ENCODE measurements at regions not wholly inside any gene's neighbourhood (a gene's known extent, or its start where the extent isn't known, plus 50 kb on each side); places are given as distances from the start of the nearest gene placed in this dataset.
A peak's percentile ranks its signal among the peaks of the same experiment; 100 is the strongest.

DNA sequence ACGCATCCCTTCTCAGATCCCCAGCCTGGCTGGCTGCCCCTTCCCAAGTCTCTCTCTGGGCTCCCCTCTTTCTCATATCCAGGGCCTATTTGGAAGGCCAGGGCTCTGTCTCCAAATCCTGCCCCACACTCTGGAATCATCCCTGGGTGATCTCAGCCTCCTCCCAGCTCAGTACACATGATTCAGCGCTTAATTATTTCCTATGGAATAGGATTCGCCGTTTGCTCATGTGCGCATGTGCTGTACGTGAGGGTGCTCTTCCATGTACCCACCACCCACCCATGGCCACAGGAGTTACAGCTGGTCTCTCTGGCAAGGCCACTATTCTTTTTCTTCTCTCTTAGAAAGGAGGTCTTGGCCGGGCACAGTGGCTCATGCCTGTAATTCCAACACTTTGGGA, 81.7 kb upstream of the FOXP4 start:
- Histone ChIP-seq H3K79me1 (ENCODE audit: low read depth in 1 of 2, low read length in 2 of 2) (no peaks in the 10 kb centered on the region), H2AK5ac (ENCODE audit: low read depth, low read length) (no peak overlapping the region), H3K56ac (ENCODE audit: extremely low read depth, insufficient read depth, low read length) (no peak overlapping the region), H2BK15ac (ENCODE audit: low read depth, low read length) (no peak overlapping the region), H3K23ac (ENCODE audit: low read depth, low read length) (no peak overlapping the region; the same call in 1 of the 2 replicates), H2BK5ac (ENCODE audit: low read depth, low read length, poor library complexity, severe bottlenecking) (no peak overlapping the region), H3K27me3 (ENCODE audit: control insufficient read depth, insufficient read depth, low read length) (peaks cover 25% of the 10 kb centered on the region), H2AFZ (replicated peaks; ENCODE audit: low read length, poor library complexity) (peak overlapping the region; percentile 61), H3K4ac (ENCODE audit: low read depth, low read length) (no peak overlapping the region), H4K20me1 (ENCODE audit: insufficient read depth, low read length) (no peaks in the 10 kb centered on the region; the same call in 1 of the 2 replicates), H3K14ac (replicated peaks; ENCODE audit: low read depth, low read length) (no peak overlapping the region), H3K4me2 (ENCODE audit: low read depth, low read length) (no peak overlapping the region), H3K9me3 (ENCODE audit: control insufficient read depth, insufficient read depth, low read length) (no peaks in the 10 kb centered on the region), H2AK9ac (replicated peaks; ENCODE audit: low read depth, low read length, poor library complexity) (no peak overlapping the region), H3K9me1 (ENCODE audit: insufficient read depth, low read length) (no peaks in the 10 kb centered on the region), H3K18ac (ENCODE audit: low read depth, low read length) (no peak overlapping the region), H3K4me1 (ENCODE audit: control insufficient read depth, insufficient read depth, low read length) (no peaks in the 10 kb centered on the region), H4K5ac (ENCODE audit: low read depth, low read length) (no peak overlapping the region), H2BK120ac (ENCODE audit: low read depth, low read length) (no peak overlapping the region), H2BK20ac (ENCODE audit: low read depth, low read length) (no peak overlapping the region), H3K9ac (ENCODE audit: low read depth, low read length) (no peak overlapping the region), H4K8ac (ENCODE audit: low read depth in 2 of 2, low read length in 2 of 2) (no peak overlapping the region), H4K91ac (ENCODE audit: insufficient read depth, low read depth, low read length) (peak overlapping the region; percentile 11; the same call in 1 of the 2 replicates), H3K36me3 (ENCODE audit: control insufficient read depth, insufficient read depth, low read length) (no peaks in the 10 kb centered on the region), H3K4me3 (ENCODE audit: insufficient read depth, low read depth, low read length) (no peak overlapping the region), H3K27ac (ENCODE audit: insufficient read depth, low read length) (no peak overlapping the region)
- in situ Hi-C loops (cut with MboI; ENCODE audit: low sequenced_read_pairs) = loop anchor here (10.0 kb wide), 1 partner anchor 120 kb away; no protein-coding TSS in a partner anchor
- ATAC-seq (ENCODE audit: low read depth) (no peak), DNase-seq (peak; percentile 58)
- CTCF ChIA-PET = interaction anchor here (1.0 kb wide), 1 partner anchor 128 kb away, joined by 3 read pairs; no protein-coding TSS in a partner anchor
- peak; percentile 10; the same call in 1 of the 2 replicates for TF ChIP-seq BHLHE40 (IDR thresholded peaks at IDR 0.05; ENCODE audit: low read depth, low read length)
- TF ChIP-seq MAFK (IDR thresholded peaks at IDR 0.05; ENCODE audit: low read depth, low read length) = no peak
- 83% methylated on average over 4 of the region's 7 CpGs; no CpG with 5 or more reads in 1 of the 2 experiments for WGBS, 2 experiments (ENCODE audit: extremely low coverage in 2 of 2, insufficient read length in 1 of 2)
- no TSS peak for BruUV-seq (replicated peaks)
- POLR2A ChIA-PET (ENCODE audit: unreplicated experiment) = no interaction called here
- dilution Hi-C loops (cut with HindIII; ENCODE audit: low sequenced_read_pairs, unreplicated experiment) = no loop called here
- intact Hi-C loops (cut with micrococcal nuclease) = no loop called here

Data from IMR-90 (cell line).